SK-N-SH (cell line): ENCODE measurements at regions not wholly inside any gene's neighbourhood (a gene's known extent, or its start where the extent isn't known, plus 50 kb on each side); places are given as distances from the start of the nearest gene placed in this dataset.

Experiments
- EP300 ChIP-seq, 2 experiments: IDR thresholded peaks; 2 replicates each; pipeline versions ENCODE4 v1.4.0 to v1.6.1; 2012; ENCODE audit warnings: borderline replicate concordance in 1 of 2, low read depth in 1 of 2, low read length in 1 of 2
- FOXJ3 ChIP-seq: sonication (generic); formaldehyde crosslinking; IDR thresholded peaks from 2 replicates; pipeline ENCODE4 v1.5.1; 2020; ENCODE audit warnings: mild to moderate bottlenecking, missing genetic modification reagents
- JUND ChIP-seq: IDR thresholded peaks from 2 replicates; pipeline ENCODE4 v1.4.0; 2012
- REST ChIP-seq: IDR thresholded peaks from 2 replicates; pipeline ENCODE4 v1.6.1; 2012; ENCODE audit warnings: mild to moderate bottlenecking, low read depth, low read length, moderate library complexity
- SMC3 ChIP-seq: IDR thresholded peaks from 2 replicates; pipeline ENCODE4 v1.6.1; 2012; ENCODE audit warnings: low read depth, low read length, improper control_type of control experiment
- TEAD4 ChIP-seq: IDR thresholded peaks from 2 replicates; pipeline ENCODE4 v1.4.0; 2012; ENCODE audit warnings: mild to moderate bottlenecking, borderline replicate concordance; ENCODE audit not compliant: insufficient read depth
- USF2 ChIP-seq: fragments of 150-350 bp; IDR thresholded peaks from 2 replicates; pipeline ENCODE4 v1.6.1; 2017; ENCODE audit warnings: antibody characterized with exemption, low read length, low read depth, borderline replicate concordance
- TF ChIP-seq, protein P1 (sequence below): fragments of 200-600 bp; sonication (generic); IDR thresholded peaks from 2 replicates; pipeline ENCODE4 v1.6.1; 2017; ENCODE audit warnings: antibody characterized with exemption, mild to moderate bottlenecking, moderate library complexity

DNA sequence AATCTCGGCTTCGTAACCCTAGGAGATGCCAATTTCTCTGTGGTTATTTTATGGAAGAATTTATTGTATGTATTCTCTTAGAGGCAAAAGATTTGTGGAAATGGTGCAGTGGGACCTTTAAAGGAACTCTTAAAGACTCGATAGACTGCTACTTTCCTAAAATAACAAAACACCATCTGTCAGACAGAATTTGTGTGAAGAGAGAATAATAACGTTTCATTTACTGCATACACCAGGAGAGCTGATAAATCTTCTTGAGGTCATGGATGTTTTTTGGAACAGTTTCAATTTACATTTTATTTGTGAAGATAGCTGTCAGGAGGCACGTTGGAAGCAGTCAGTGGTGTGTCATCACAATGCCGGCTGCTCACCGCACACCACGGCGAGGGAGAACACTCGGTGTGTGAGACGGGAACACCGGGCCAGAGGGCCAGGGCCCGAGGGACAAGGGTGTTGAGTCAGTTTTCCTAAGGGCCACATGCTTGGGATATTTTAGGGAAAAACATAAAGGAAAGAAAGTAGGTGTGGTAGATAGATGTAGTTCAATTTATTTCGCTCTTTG, 1681.0 kb upstream of the DDX18 start:
- TF ChIP-seq, protein P1, sequence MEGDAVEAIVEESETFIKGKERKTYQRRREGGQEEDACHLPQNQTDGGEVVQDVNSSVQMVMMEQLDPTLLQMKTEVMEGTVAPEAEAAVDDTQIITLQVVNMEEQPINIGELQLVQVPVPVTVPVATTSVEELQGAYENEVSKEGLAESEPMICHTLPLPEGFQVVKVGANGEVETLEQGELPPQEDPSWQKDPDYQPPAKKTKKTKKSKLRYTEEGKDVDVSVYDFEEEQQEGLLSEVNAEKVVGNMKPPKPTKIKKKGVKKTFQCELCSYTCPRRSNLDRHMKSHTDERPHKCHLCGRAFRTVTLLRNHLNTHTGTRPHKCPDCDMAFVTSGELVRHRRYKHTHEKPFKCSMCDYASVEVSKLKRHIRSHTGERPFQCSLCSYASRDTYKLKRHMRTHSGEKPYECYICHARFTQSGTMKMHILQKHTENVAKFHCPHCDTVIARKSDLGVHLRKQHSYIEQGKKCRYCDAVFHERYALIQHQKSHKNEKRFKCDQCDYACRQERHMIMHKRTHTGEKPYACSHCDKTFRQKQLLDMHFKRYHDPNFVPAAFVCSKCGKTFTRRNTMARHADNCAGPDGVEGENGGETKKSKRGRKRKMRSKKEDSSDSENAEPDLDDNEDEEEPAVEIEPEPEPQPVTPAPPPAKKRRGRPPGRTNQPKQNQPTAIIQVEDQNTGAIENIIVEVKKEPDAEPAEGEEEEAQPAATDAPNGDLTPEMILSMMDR = no peak
- TF ChIP-seq JUND = no peak
- TF ChIP-seq USF2 = no peak
- TF ChIP-seq SMC3 = no peak
- TF ChIP-seq TEAD4 = no peak
- TF ChIP-seq REST = no peak
- TF ChIP-seq EP300 (IDR thresholded peaks at IDR 0.05; ENCODE audit: borderline replicate concordance in 1 of 2, low read depth in 1 of 2, low read length in 1 of 2) = no peak
- TF ChIP-seq FOXJ3 (CRISPR knock-in tag) = no peak
